ENCODE measurements at regions not wholly inside any gene's neighbourhood (a gene's known extent, or its start where the extent isn't known, plus 50 kb on each side); places are given as distances from the start of the nearest gene placed in this dataset.

- TF ChIP-seq CTCF (IDR thresholded peaks at IDR 0.05; ENCODE audit: extremely low read depth in 1 of 2, insufficient read depth in 1 of 2, low read depth in 1 of 2, low read length in 2 of 2), result no peak
- TF ChIP-seq POLR2A (IDR thresholded peaks at IDR 0.05; ENCODE audit: low read depth, low read length), result no peak
These were observed 139.7 kb upstream of the PTER start for GRCh38 chr10:16297069-16297468.

Measured in endothelial cell of umbilical vein (primary cell).